ENCODE measurements at regions not wholly inside any gene's neighbourhood (a gene's known extent, or its start where the extent isn't known, plus 50 kb on each side); places are given as distances from the start of the nearest gene placed in this dataset.

- Histone ChIP-seq H2AFZ (ENCODE audit: control insufficient read depth, low read length) (no peak overlapping the region), H3K4me1 (ENCODE audit: control insufficient read depth, extremely low read depth, insufficient read depth, low read length) (no peaks in the 10 kb centered on the region), H3K36me3 (ENCODE audit: control insufficient read depth in 2 of 2, extremely low read depth in 1 of 2, insufficient read depth in 2 of 2, low read length in 2 of 2) (no peaks in the 10 kb centered on the region), H3K79me2 (ENCODE audit: control insufficient read depth, insufficient read depth, low read length) (no peaks in the 10 kb centered on the region), H3K9me3 (ENCODE audit: control insufficient read depth, low read depth, low read length) (no peaks in the 10 kb centered on the region), H4K20me1 (ENCODE audit: control insufficient read depth, extremely low read depth, insufficient read depth, low read length) (no peaks in the 10 kb centered on the region), H3K27me3 (ENCODE audit: control insufficient read depth, extremely low read depth, insufficient read depth, low read length) (no peaks in the 10 kb centered on the region), H3K9ac (ENCODE audit: control insufficient read depth, extremely low read depth, insufficient read depth, low read length) (no peak overlapping the region), H3K4me3 (ENCODE audit: control insufficient read depth in 2 of 3, extremely low read depth in 1 of 3, insufficient read depth in 2 of 3, low read depth in 1 of 3, low read length in 3 of 3) (no peak overlapping the region), H3K9me1 (ENCODE audit: control insufficient read depth, extremely low read depth, insufficient read depth, low read length) (no peaks in the 10 kb centered on the region), H3K4me2 (ENCODE audit: control insufficient read depth, extremely low read depth, insufficient read depth, low read depth, low read length) (no peak overlapping the region), H3K27ac (ENCODE audit: control insufficient read depth, insufficient read depth, low read length) (no peak overlapping the region)
- DNase-seq (ENCODE audit: low read depth, low spot score) (no peak), FAIRE-seq (no peak)
- TF ChIP-seq EZH2 (IDR thresholded peaks at IDR 0.05; ENCODE audit: low read length), result no peak
- TF ChIP-seq, protein P1, sequence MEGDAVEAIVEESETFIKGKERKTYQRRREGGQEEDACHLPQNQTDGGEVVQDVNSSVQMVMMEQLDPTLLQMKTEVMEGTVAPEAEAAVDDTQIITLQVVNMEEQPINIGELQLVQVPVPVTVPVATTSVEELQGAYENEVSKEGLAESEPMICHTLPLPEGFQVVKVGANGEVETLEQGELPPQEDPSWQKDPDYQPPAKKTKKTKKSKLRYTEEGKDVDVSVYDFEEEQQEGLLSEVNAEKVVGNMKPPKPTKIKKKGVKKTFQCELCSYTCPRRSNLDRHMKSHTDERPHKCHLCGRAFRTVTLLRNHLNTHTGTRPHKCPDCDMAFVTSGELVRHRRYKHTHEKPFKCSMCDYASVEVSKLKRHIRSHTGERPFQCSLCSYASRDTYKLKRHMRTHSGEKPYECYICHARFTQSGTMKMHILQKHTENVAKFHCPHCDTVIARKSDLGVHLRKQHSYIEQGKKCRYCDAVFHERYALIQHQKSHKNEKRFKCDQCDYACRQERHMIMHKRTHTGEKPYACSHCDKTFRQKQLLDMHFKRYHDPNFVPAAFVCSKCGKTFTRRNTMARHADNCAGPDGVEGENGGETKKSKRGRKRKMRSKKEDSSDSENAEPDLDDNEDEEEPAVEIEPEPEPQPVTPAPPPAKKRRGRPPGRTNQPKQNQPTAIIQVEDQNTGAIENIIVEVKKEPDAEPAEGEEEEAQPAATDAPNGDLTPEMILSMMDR (optimal IDR thresholded peaks at IDR 0.05 in 1 of 3, IDR thresholded peaks at IDR 0.05 in 1 of 3, conservative IDR thresholded peaks at IDR 0.05 in 1 of 3; ENCODE audit: extremely low read depth in 1 of 3, insufficient read depth in 2 of 3, low read length in 3 of 3), result no peak
- dilution Hi-C loops (cut with MboI; ENCODE audit: extremely low pct_ligation_motif_present, low sequenced_read_pairs), result no loop called here
Measured at GRCh38 chr5:152907488-152908245, 502.6 kb upstream of the NMUR2 start.

- no peaks in the 10 kb centered on the region for H3K36me3 ChIP-seq (ENCODE audit: control insufficient read depth in 2 of 2, extremely low read depth in 1 of 2, insufficient read depth in 2 of 2, low read length in 2 of 2)
- H3K9me3 ChIP-seq (ENCODE audit: control insufficient read depth, low read depth, low read length), result no peaks in the 10 kb centered on the region
- dilution Hi-C loops (cut with MboI; ENCODE audit: extremely low pct_ligation_motif_present, low sequenced_read_pairs), result no loop called here
- no peaks in the 10 kb centered on the region for H3K9me1 ChIP-seq (ENCODE audit: control insufficient read depth, extremely low read depth, insufficient read depth, low read length)
- H3K4me2 ChIP-seq (ENCODE audit: control insufficient read depth, extremely low read depth, insufficient read depth, low read depth, low read length), result no peak overlapping the region
- no peak overlapping the region for H3K27ac ChIP-seq (ENCODE audit: control insufficient read depth, insufficient read depth, low read length)
- H3K4me3 ChIP-seq (ENCODE audit: control insufficient read depth in 2 of 3, extremely low read depth in 1 of 3, insufficient read depth in 2 of 3, low read depth in 1 of 3, low read length in 3 of 3), result no peak overlapping the region
- DNase-seq (ENCODE audit: low read depth, low spot score), result no peak
- H2AFZ ChIP-seq (ENCODE audit: control insufficient read depth, low read length), result no peak overlapping the region
- H3K4me1 ChIP-seq (ENCODE audit: control insufficient read depth, extremely low read depth, insufficient read depth, low read length), result no peaks in the 10 kb centered on the region
- no peak overlapping the region for H3K9ac ChIP-seq (ENCODE audit: control insufficient read depth, extremely low read depth, insufficient read depth, low read length)
- no peak for TF ChIP-seq EZH2 (IDR thresholded peaks at IDR 0.05; ENCODE audit: low read length)
- TF ChIP-seq, protein P1 (optimal IDR thresholded peaks at IDR 0.05 in 1 of 3, IDR thresholded peaks at IDR 0.05 in 1 of 3, conservative IDR thresholded peaks at IDR 0.05 in 1 of 3; ENCODE audit: extremely low read depth in 1 of 3, insufficient read depth in 2 of 3, low read length in 3 of 3), result no peak
- FAIRE-seq, result no peak
- H3K79me2 ChIP-seq (ENCODE audit: control insufficient read depth, insufficient read depth, low read length), result no peaks in the 10 kb centered on the region
- no peaks in the 10 kb centered on the region for H3K27me3 ChIP-seq (ENCODE audit: control insufficient read depth, extremely low read depth, insufficient read depth, low read length)
- H4K20me1 ChIP-seq (ENCODE audit: control insufficient read depth, extremely low read depth, insufficient read depth, low read length), result no peaks in the 10 kb centered on the region
Measured at GRCh38 chr5:152912924-152913323, 507.8 kb upstream of the NMUR2 start.
